Mucosa of gallbladder (tissue), 1 donor: ENCODE measurements at regions not wholly inside any gene's neighbourhood (a gene's known extent, or its start where the extent isn't known, plus 50 kb on each side); places are given as distances from the start of the nearest gene placed in this dataset.

ENCODE experiments used
- DNase-seq: peaks from one replicate; pipeline ENCODE4 v3.0.0-alpha.2; 2020; ENCODE audit warnings: low spot score
- donor health status: DM: no; HTN: no; CAD: no.

- DNase-seq, result no peak
Observed at GRCh38 chr12:118467641-118468305, 91.4 kb downstream of the SUDS3 start.

GRCh38 chr12:118472940-118473339 is 96.6 kb downstream of the SUDS3 start:
- no peak for DNase-seq

- no peak for DNase-seq
Observed at GRCh38 chr12:118480235-118480634, 103.9 kb downstream of the SUDS3 start.

- DNase-seq, result no peak
Observed at GRCh38 chr12:118488034-118488433, 111.7 kb downstream of the SUDS3 start.

GRCh38 chr12:118493962-118494361 is 117.6 kb downstream of the SUDS3 start:
- no peak for DNase-seq

- DNase-seq, result no peak
Observed at GRCh38 chr12:118494776-118495175, 118.4 kb downstream of the SUDS3 start.

GRCh38 chr12:118495296-118495695 is 118.9 kb downstream of the SUDS3 start:
- DNase-seq, result no peak

- DNase-seq, result peak; percentile 11
Observed at GRCh38 chr12:118498171-118498570, 121.8 kb downstream of the SUDS3 start.

- no peak for DNase-seq
Observed at GRCh38 chr12:118500299-118500698, 123.9 kb downstream of the SUDS3 start.

- DNase-seq, result no peak
Observed at GRCh38 chr12:118501489-118501888, 125.1 kb downstream of the SUDS3 start.

- no peak for DNase-seq
Observed at GRCh38 chr12:118503476-118503875, 127.1 kb downstream of the SUDS3 start.

GRCh38 chr12:118512669-118513068 is 136.3 kb downstream of the SUDS3 start:
- no peak for DNase-seq

- no peak for DNase-seq
Observed at GRCh38 chr12:118513611-118514010, 137.3 kb downstream of the SUDS3 start.

- DNase-seq, result no peak
Observed at GRCh38 chr12:118514297-118514696, 137.9 kb downstream of the SUDS3 start.

GRCh38 chr12:118520214-118521035 is 144.1 kb downstream of the SUDS3 start:
- DNase-seq, result no peak

GRCh38 chr12:118521036-118521370 is 144.6 kb downstream of the SUDS3 start:
- DNase-seq, result no peak

GRCh38 chr12:118524446-118524845 is 148.1 kb downstream of the SUDS3 start:
- no peak for DNase-seq

GRCh38 chr12:118525216-118525615 is 148.9 kb downstream of the SUDS3 start:
- no peak for DNase-seq

GRCh38 chr12:118526255-118527095 is 150.1 kb downstream of the SUDS3 start:
- DNase-seq, result peak; percentile 34

GRCh38 chr12:118527310-118527709 is 151.0 kb downstream of the SUDS3 start:
- no peak for DNase-seq

GRCh38 chr12:118528625-118529024 is 152.3 kb downstream of the SUDS3 start:
- no peak for DNase-seq

GRCh38 chr12:118534003-118534402 is 157.6 kb downstream of the SUDS3 start:
- no peak for DNase-seq
